MCF 10A (cell line): ENCODE measurements at regions not wholly inside any gene's neighbourhood (a gene's known extent, or its start where the extent isn't known, plus 50 kb on each side); places are given as distances from the start of the nearest gene placed in this dataset.

Source experiments
- BruUV-seq: library from RNA; stranded (reverse); fragments of 400-500 nt; replicated peaks from 2 replicates; lab custom pipeline; 2021; lab: Mats Ljungman, UMichigan
- CTCF ChIA-PET: fragments of 300-600 bp; sonication (Branson Sonifier 250); formaldehyde crosslinking; extraction: SDS; loops from one replicate; lab custom pipeline; 2021; ENCODE audit warnings: antibody characterized with exemption, inconsistent platforms; lab: Yijun Ruan, JAX
- POLR2A ChIA-PET: fragments of 300-600, 350-650 bp; sonication (Branson Sonifier 250); formaldehyde crosslinking; extraction: SDS; loops from one replicate; lab custom pipeline; 2020; ENCODE audit warnings: antibody characterized with exemption, inconsistent platforms; lab: Yijun Ruan, JAX
- DNase-seq: peaks from one replicate; pipeline ENCODE4 v3.0.0-alpha.2; 2018; ENCODE audit not compliant: unreplicated experiment
- H3K27ac Mint-ChIP-seq: one replicate; pipeline ENCODE4 v1.8.0; 2022; ENCODE audit warnings: mild to moderate bottlenecking, low read depth, mixed read lengths; ENCODE audit not compliant: unreplicated experiment
- H3K27me3 Mint-ChIP-seq: one replicate; pipeline ENCODE4 v1.8.0; 2022; ENCODE audit warnings: mixed read lengths; ENCODE audit not compliant: insufficient read depth, unreplicated experiment
- H3K36me3 Mint-ChIP-seq: one replicate; pipeline ENCODE4 v1.8.0; 2022; ENCODE audit warnings: mild to moderate bottlenecking, moderate library complexity, mixed read lengths; ENCODE audit not compliant: insufficient read depth, unreplicated experiment
- H3K4me1 Mint-ChIP-seq: one replicate; pipeline ENCODE4 v1.8.0; 2022; ENCODE audit warnings: mixed read lengths; ENCODE audit not compliant: insufficient read depth, unreplicated experiment
- H3K4me3 Mint-ChIP-seq: one replicate; pipeline ENCODE4 v1.8.0; 2022; ENCODE audit warnings: mild to moderate bottlenecking, moderate library complexity, mixed read lengths; ENCODE audit not compliant: unreplicated experiment
- H3K9me3 Mint-ChIP-seq: one replicate; pipeline ENCODE4 v1.8.0; 2022; ENCODE audit warnings: mixed read lengths; ENCODE audit not compliant: unreplicated experiment
- CTCF ChIP-seq: fragments of 200-600 bp; IDR thresholded peaks from one replicate; pipeline ENCODE4 v1.8.0; 2022; ENCODE audit warnings: antibody characterized with exemption, mild to moderate bottlenecking; ENCODE audit not compliant: unreplicated experiment
- intact Hi-C: fragments of 100-400 bp; cut with micrococcal nuclease; formaldehyde crosslinking; loops from 2 replicates; pipeline ENCODE4 v1.14.1; 2022

- H3K36me3 Mint-ChIP-seq, result peaks cover 7% of the 10 kb centered on the region
- H3K4me1 Mint-ChIP-seq, result peaks cover 12% of the 10 kb centered on the region
- BruUV-seq, result no TSS peak
- TF ChIP-seq CTCF, result no peak
- intact Hi-C loops, result no loop called here
- no peaks in the 10 kb centered on the region for H3K27me3 Mint-ChIP-seq
- no peak for DNase-seq
- no peak overlapping the region for H3K27ac Mint-ChIP-seq
- no peak overlapping the region for H3K4me3 Mint-ChIP-seq
- POLR2A ChIA-PET, result no interaction called here
- peaks cover 8% of the 10 kb centered on the region for H3K9me3 Mint-ChIP-seq
- CTCF ChIA-PET, result interaction anchor here (1.1 kb wide), 1 partner anchor 41 kb away, joined by 3 read pairs; no protein-coding TSS in a partner anchor
Measured at GRCh38 chr15:31255732-31256377, 70.8 kb upstream of the KLF13 start.

DNA sequence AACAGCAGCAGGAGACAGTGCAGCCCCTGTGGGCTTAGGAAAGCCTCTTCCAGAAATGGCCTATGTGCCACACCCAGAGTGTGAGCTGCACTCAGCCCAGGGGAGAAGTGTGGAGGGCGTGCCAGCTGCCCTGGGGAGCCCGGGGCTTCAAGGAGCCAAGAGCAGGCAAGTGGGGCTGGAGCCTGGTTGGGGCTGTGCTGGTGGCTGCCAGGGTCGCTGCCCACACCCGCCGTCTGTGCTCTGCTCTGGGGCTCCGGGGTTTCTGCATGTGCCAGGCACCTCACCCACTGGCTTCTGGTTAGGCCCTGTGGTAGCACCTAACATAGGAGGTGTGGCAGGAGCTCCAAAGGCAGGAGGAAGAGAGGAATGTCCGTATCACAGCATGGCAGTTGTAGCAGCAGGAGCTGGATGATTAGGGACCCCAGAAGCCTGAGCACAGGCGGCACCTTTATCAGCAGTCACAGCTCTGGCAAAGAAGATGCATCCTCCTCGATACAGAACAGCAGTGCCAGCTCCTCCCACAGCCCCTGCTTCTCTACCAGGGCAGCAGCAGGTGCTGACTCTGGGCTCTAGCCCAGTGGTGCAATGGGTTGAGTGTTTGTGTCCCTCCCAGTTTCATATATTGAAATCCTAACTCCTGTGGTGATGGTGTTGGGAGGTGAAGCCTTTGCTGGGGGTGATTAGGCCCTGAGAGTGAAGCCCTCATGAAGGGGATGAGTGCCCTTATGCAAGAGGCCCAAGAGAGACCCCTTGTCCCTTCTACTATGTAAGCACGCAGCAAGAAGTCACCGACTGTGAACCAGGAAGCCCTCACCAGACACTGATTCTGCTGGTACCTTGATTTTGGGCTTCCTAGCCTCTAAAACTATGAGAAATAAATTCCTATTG lies 70.0 kb upstream of the KLF13 start:
- Mint-ChIP-seq H3K27ac (no peak overlapping the region), H3K27me3 (no peaks in the 10 kb centered on the region), H3K4me1 (peaks cover 12% of the 10 kb centered on the region), H3K9me3 (peaks cover 8% of the 10 kb centered on the region), H3K4me3 (no peak overlapping the region), H3K36me3 (peaks cover 10% of the 10 kb centered on the region)
- no peak for TF ChIP-seq CTCF
- no peak for DNase-seq
- POLR2A ChIA-PET, result no interaction called here
- no TSS peak for BruUV-seq
- CTCF ChIA-PET, result interaction anchor here (1.1 kb wide), 1 partner anchor 42 kb away, joined by 3 read pairs; no protein-coding TSS in a partner anchor
- intact Hi-C loops, result no loop called here

GRCh38 chr15:31257286-31257685 lies 69.3 kb upstream of the KLF13 start:
- Mint-ChIP-seq H3K4me1 (peaks cover 14% of the 10 kb centered on the region), H3K27ac (no peak overlapping the region), H3K27me3 (no peaks in the 10 kb centered on the region), H3K9me3 (peaks cover 8% of the 10 kb centered on the region), H3K36me3 (peaks cover 12% of the 10 kb centered on the region), H3K4me3 (no peak overlapping the region)
- no peak for DNase-seq
- ChIA-PET POLR2A (no interaction called here), CTCF (no interaction called here)
- intact Hi-C loops, result no loop called here
- no peak for TF ChIP-seq CTCF
- BruUV-seq, result no TSS peak

DNA sequence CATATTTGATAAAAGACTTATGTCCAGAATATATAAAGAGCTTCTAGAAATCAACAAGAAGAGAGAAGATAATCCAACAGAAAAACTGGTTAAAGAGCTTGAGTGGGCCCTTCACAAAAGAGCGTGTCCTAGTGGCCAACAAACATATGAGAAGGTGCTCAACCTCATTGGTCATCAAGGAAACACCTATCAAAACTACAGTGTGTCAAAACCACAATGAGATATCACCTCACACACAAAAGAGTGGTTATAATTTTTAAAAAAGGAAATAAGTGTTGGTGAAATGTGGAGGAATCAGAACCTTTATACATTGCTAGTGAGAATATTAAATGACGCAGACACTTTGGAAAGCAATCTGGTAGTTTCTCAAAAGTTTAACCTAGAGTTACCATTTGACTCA lies 68.4 kb upstream of the KLF13 start:
- no peak overlapping the region for H3K4me3 Mint-ChIP-seq
- H3K4me1 Mint-ChIP-seq, result peaks cover 24% of the 10 kb centered on the region
- H3K27me3 Mint-ChIP-seq, result no peaks in the 10 kb centered on the region
- no peak for DNase-seq
- H3K27ac Mint-ChIP-seq, result no peak overlapping the region
- ChIA-PET CTCF (interaction anchor here (0.7 kb wide), 1 partner anchor 139 kb away, joined by 4 read pairs; no protein-coding TSS in a partner anchor), POLR2A (no interaction called here)
- no peak for TF ChIP-seq CTCF
- H3K9me3 Mint-ChIP-seq, result peaks cover 8% of the 10 kb centered on the region
- BruUV-seq, result no TSS peak
- H3K36me3 Mint-ChIP-seq, result peaks cover 12% of the 10 kb centered on the region
- intact Hi-C loops, result no loop called here
